ENCODE measurements at regions not wholly inside any gene's neighbourhood (a gene's known extent, or its start where the extent isn't known, plus 50 kb on each side); places are given as distances from the start of the nearest gene placed in this dataset.
A peak's percentile ranks its signal among the peaks of the same experiment; 100 is the strongest.

- DNase-seq (no peak), ATAC-seq (ENCODE audit: low read depth in 2 of 2) (no peak)
- H3K4me1 Mint-ChIP-seq = no peaks in the 10 kb centered on the region
- H3K27ac ChIP-seq (ENCODE audit: insufficient read depth, low read length, poor library complexity, severe bottlenecking) = no peak overlapping the region
- H3K27ac Mint-ChIP-seq = no peak overlapping the region
- peaks cover 2 to 16% (median 5%) of the 10 kb centered on the region in 7 donors for H3K9me3 Mint-ChIP-seq
- no peaks in the 10 kb centered on the region for H3K36me3 ChIP-seq (ENCODE audit: control insufficient read depth, insufficient read depth, low read length)
- no peaks in the 10 kb centered on the region for H3K27me3 Mint-ChIP-seq
- H3K9me3 ChIP-seq (ENCODE audit: control insufficient read depth in 2 of 2, low read length in 2 of 2) = peaks cover 0 to 4% of the 10 kb centered on the region in 2 experiments
- no peaks in the 10 kb centered on the region for H3K4me1 ChIP-seq (ENCODE audit: control insufficient read depth, insufficient read depth, low read length, poor library complexity, severe bottlenecking)
- no peaks in the 10 kb centered on the region for H3K36me3 Mint-ChIP-seq
- H3K27me3 ChIP-seq (ENCODE audit: control insufficient read depth, insufficient read depth, low read length) = no peaks in the 10 kb centered on the region
- H3K4me3 ChIP-seq (ENCODE audit: low read depth, low read length) = no peak overlapping the region
- peak overlapping the region in 1 of 4 donors; percentile 43 for H3K4me3 Mint-ChIP-seq
These were observed 452.0 kb upstream of the SOX9 start for GRCh38 chr17:71668807-71669206.

- Mint-ChIP-seq H3K9me3 (peaks cover 0 to 17% (median 3%) of the 10 kb centered on the region in 7 donors), H3K27me3 (no peaks in the 10 kb centered on the region), H3K4me1 (no peaks in the 10 kb centered on the region), H3K4me3 (no peak overlapping the region), H3K36me3 (no peaks in the 10 kb centered on the region), H3K27ac (no peak overlapping the region)
- H3K4me1 ChIP-seq (ENCODE audit: control insufficient read depth, insufficient read depth, low read length, poor library complexity, severe bottlenecking) = no peaks in the 10 kb centered on the region
- DNase-seq (no peak), ATAC-seq (ENCODE audit: low read depth in 2 of 2) (no peak)
- no peak overlapping the region for H3K27ac ChIP-seq (ENCODE audit: insufficient read depth, low read length, poor library complexity, severe bottlenecking)
- H3K9me3 ChIP-seq (ENCODE audit: control insufficient read depth in 2 of 2, low read length in 2 of 2) = peaks cover 2 to 3% of the 10 kb centered on the region in 2 experiments
- H3K27me3 ChIP-seq (ENCODE audit: control insufficient read depth, insufficient read depth, low read length) = no peaks in the 10 kb centered on the region
- H3K4me3 ChIP-seq (ENCODE audit: low read depth, low read length) = no peak overlapping the region
- H3K36me3 ChIP-seq (ENCODE audit: control insufficient read depth, insufficient read depth, low read length) = no peaks in the 10 kb centered on the region
These were observed 443.4 kb upstream of the SOX9 start for GRCh38 chr17:71677439-71677838.

DNA sequence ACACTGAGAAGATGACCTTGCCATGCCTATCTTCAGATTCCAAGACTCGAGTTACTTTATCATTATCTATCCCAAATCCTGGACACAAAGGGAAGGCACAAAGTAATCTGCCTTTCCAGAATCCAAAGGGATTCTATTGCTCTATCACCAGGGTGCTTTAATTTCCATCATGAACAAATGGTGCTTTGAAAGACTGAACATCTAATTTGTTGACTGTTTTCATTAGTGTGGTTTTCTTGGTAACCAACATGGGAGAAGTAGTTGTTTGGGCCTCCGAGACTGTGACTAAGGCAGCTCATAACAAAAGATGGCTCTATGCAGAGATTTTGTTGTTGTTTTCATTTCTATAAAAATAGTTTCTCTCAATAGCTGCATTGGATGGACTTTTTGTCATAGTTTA is 441.0 kb upstream of the SOX9 start:
- H3K4me3 Mint-ChIP-seq = no peak overlapping the region
- no peaks in the 10 kb centered on the region for H3K4me1 Mint-ChIP-seq
- H3K9me3 Mint-ChIP-seq = peaks cover 0 to 29% (median 4%) of the 10 kb centered on the region in 7 donors
- ATAC-seq (ENCODE audit: low read depth in 2 of 2) (no peak), DNase-seq (no peak)
- peaks cover 2 to 3% of the 10 kb centered on the region in 2 experiments for H3K9me3 ChIP-seq (ENCODE audit: control insufficient read depth in 2 of 2, low read length in 2 of 2)
- H3K4me3 ChIP-seq (ENCODE audit: low read depth, low read length) = no peak overlapping the region
- H3K27ac Mint-ChIP-seq = no peak overlapping the region
- H3K27ac ChIP-seq (ENCODE audit: insufficient read depth, low read length, poor library complexity, severe bottlenecking) = no peak overlapping the region
- H3K27me3 ChIP-seq (ENCODE audit: control insufficient read depth, insufficient read depth, low read length) = no peaks in the 10 kb centered on the region
- H3K36me3 Mint-ChIP-seq = no peaks in the 10 kb centered on the region
- H3K36me3 ChIP-seq (ENCODE audit: control insufficient read depth, insufficient read depth, low read length) = no peaks in the 10 kb centered on the region
- H3K27me3 Mint-ChIP-seq = no peaks in the 10 kb centered on the region
- H3K4me1 ChIP-seq (ENCODE audit: control insufficient read depth, insufficient read depth, low read length, poor library complexity, severe bottlenecking) = no peaks in the 10 kb centered on the region

- Histone ChIP-seq H3K27ac (ENCODE audit: insufficient read depth, low read length, poor library complexity, severe bottlenecking) (no peak overlapping the region), H3K36me3 (ENCODE audit: control insufficient read depth, insufficient read depth, low read length) (no peaks in the 10 kb centered on the region), H3K27me3 (ENCODE audit: control insufficient read depth, insufficient read depth, low read length) (no peaks in the 10 kb centered on the region), H3K9me3 (ENCODE audit: control insufficient read depth in 2 of 2, low read length in 2 of 2) (peaks cover 2 to 3% of the 10 kb centered on the region in 2 experiments), H3K4me3 (ENCODE audit: low read depth, low read length) (no peak overlapping the region), H3K4me1 (ENCODE audit: control insufficient read depth, insufficient read depth, low read length, poor library complexity, severe bottlenecking) (no peaks in the 10 kb centered on the region)
- ATAC-seq (ENCODE audit: low read depth in 2 of 2) = no peak
- Mint-ChIP-seq H3K4me3 (no peak overlapping the region), H3K27me3 (no peaks in the 10 kb centered on the region), H3K27ac (no peak overlapping the region), H3K9me3 (peaks cover 0 to 29% (median 4%) of the 10 kb centered on the region in 7 donors), H3K4me1 (no peaks in the 10 kb centered on the region), H3K36me3 (no peaks in the 10 kb centered on the region)
- DNase-seq = no peak
These were observed 439.2 kb upstream of the SOX9 start for GRCh38 chr17:71681427-71682173.

- Histone ChIP-seq H3K4me1 (ENCODE audit: control insufficient read depth, insufficient read depth, low read length, poor library complexity, severe bottlenecking) (no peaks in the 10 kb centered on the region), H3K36me3 (ENCODE audit: control insufficient read depth, insufficient read depth, low read length) (no peaks in the 10 kb centered on the region), H3K27ac (ENCODE audit: insufficient read depth, low read length, poor library complexity, severe bottlenecking) (no peak overlapping the region), H3K4me3 (ENCODE audit: low read depth, low read length) (no peak overlapping the region), H3K27me3 (ENCODE audit: control insufficient read depth, insufficient read depth, low read length) (no peaks in the 10 kb centered on the region), H3K9me3 (ENCODE audit: control insufficient read depth in 2 of 2, low read length in 2 of 2) (peaks cover 2 to 3% of the 10 kb centered on the region in 2 experiments)
- Mint-ChIP-seq H3K4me1 (no peaks in the 10 kb centered on the region), H3K27me3 (no peaks in the 10 kb centered on the region), H3K4me3 (no peak overlapping the region), H3K36me3 (no peaks in the 10 kb centered on the region), H3K27ac (no peak overlapping the region), H3K9me3 (peaks cover 0 to 29% (median 4%) of the 10 kb centered on the region in 7 donors)
- no peak for DNase-seq
- ATAC-seq (ENCODE audit: low read depth in 2 of 2) = no peak
These were observed 438.7 kb upstream of the SOX9 start for GRCh38 chr17:71682174-71682494.

DNA sequence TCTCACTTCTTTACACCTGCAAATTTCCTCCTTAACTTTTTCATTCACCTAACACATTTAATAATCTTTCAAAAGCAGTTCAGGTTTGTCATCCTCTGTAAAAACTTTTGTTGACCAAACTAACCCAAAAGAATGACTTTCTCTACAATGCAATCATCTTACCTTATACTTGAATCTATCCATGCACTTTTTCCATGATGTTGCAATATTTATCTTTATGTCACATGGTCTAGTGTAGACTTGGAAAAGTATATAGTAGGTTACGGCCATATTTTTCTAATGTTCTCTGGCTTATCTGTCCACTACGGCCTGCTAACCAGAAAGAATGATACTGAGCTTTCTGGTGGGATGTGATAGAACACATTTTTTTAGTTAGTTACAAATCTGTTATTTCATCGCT is 431.0 kb upstream of the SOX9 start:
- Histone ChIP-seq H3K9me3 (ENCODE audit: control insufficient read depth in 2 of 2, low read length in 2 of 2) (no peaks in the 10 kb centered on the region), H3K27me3 (ENCODE audit: control insufficient read depth, insufficient read depth, low read length) (no peaks in the 10 kb centered on the region), H3K4me3 (ENCODE audit: low read depth, low read length) (no peak overlapping the region), H3K4me1 (ENCODE audit: control insufficient read depth, insufficient read depth, low read length, poor library complexity, severe bottlenecking) (no peaks in the 10 kb centered on the region), H3K27ac (ENCODE audit: insufficient read depth, low read length, poor library complexity, severe bottlenecking) (no peak overlapping the region), H3K36me3 (ENCODE audit: control insufficient read depth, insufficient read depth, low read length) (no peaks in the 10 kb centered on the region)
- H3K4me3 Mint-ChIP-seq = no peak overlapping the region
- DNase-seq = no peak
- H3K27ac Mint-ChIP-seq = no peak overlapping the region
- peaks cover 4% of the 10 kb centered on the region for H3K36me3 Mint-ChIP-seq
- H3K9me3 Mint-ChIP-seq = peaks cover 0 to 13% (median 3%) of the 10 kb centered on the region in 7 donors
- ATAC-seq (ENCODE audit: low read depth in 2 of 2) = no peak
- H3K4me1 Mint-ChIP-seq = no peaks in the 10 kb centered on the region
- H3K27me3 Mint-ChIP-seq = no peaks in the 10 kb centered on the region

DNA sequence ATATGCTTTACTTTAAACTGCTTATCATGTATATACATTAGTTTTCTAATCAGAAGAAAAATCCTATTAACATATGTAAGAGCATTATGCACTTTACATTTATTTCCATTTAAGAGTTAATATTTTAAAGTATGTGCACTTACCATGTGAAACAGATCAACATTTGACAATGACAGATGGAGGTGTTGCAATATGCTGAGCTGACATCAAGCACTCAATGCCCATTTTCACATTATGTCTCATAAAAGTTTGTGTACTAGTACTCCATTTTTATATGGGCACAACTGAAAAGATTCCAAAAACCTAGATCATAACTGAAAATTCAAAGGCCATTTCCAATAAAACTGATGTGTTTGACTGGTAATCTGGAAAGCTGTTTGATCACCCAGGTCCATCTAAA is 420.9 kb upstream of the SOX9 start:
- Mint-ChIP-seq H3K4me1 (no peaks in the 10 kb centered on the region), H3K9me3 (peaks cover 1 to 19% (median 5%) of the 10 kb centered on the region in 7 donors), H3K4me3 (no peak overlapping the region), H3K27ac (no peak overlapping the region), H3K27me3 (no peaks in the 10 kb centered on the region), H3K36me3 (no peaks in the 10 kb centered on the region)
- ATAC-seq (ENCODE audit: low read depth in 2 of 2) = no peak
- Histone ChIP-seq H3K4me1 (ENCODE audit: control insufficient read depth, insufficient read depth, low read length, poor library complexity, severe bottlenecking) (no peaks in the 10 kb centered on the region), H3K36me3 (ENCODE audit: control insufficient read depth, insufficient read depth, low read length) (no peaks in the 10 kb centered on the region), H3K27me3 (ENCODE audit: control insufficient read depth, insufficient read depth, low read length) (no peaks in the 10 kb centered on the region), H3K27ac (ENCODE audit: insufficient read depth, low read length, poor library complexity, severe bottlenecking) (no peak overlapping the region), H3K4me3 (ENCODE audit: low read depth, low read length) (no peak overlapping the region), H3K9me3 (ENCODE audit: control insufficient read depth in 2 of 2, low read length in 2 of 2) (no peaks in the 10 kb centered on the region)
- no peak for DNase-seq

GRCh38 chr17:71703701-71704100 is 417.1 kb upstream of the SOX9 start:
- Histone ChIP-seq H3K36me3 (ENCODE audit: control insufficient read depth, insufficient read depth, low read length) (no peaks in the 10 kb centered on the region), H3K27ac (ENCODE audit: insufficient read depth, low read length, poor library complexity, severe bottlenecking) (no peak overlapping the region), H3K4me3 (ENCODE audit: low read depth, low read length) (no peak overlapping the region), H3K9me3 (ENCODE audit: control insufficient read depth in 2 of 2, low read length in 2 of 2) (no peaks in the 10 kb centered on the region), H3K4me1 (ENCODE audit: control insufficient read depth, insufficient read depth, low read length, poor library complexity, severe bottlenecking) (no peaks in the 10 kb centered on the region), H3K27me3 (ENCODE audit: control insufficient read depth, insufficient read depth, low read length) (no peaks in the 10 kb centered on the region)
- no peaks in the 10 kb centered on the region for H3K4me1 Mint-ChIP-seq
- H3K9me3 Mint-ChIP-seq = peaks cover 0 to 15% (median 5%) of the 10 kb centered on the region in 7 donors
- H3K4me3 Mint-ChIP-seq = no peak overlapping the region
- DNase-seq (no peak), ATAC-seq (ENCODE audit: low read depth in 2 of 2) (no peak)
- H3K27me3 Mint-ChIP-seq = no peaks in the 10 kb centered on the region
- H3K27ac Mint-ChIP-seq = no peak overlapping the region
- no peaks in the 10 kb centered on the region for H3K36me3 Mint-ChIP-seq
